ENCODE measurements at regions not wholly inside any gene's neighbourhood (a gene's known extent, or its start where the extent isn't known, plus 50 kb on each side); places are given as distances from the start of the nearest gene placed in this dataset.
"Not testable (repeated sequence)": the region's sequence is repeated elsewhere in the genome, so short reads cannot be mapped to it uniquely, and the experiment has no call there.

DNA sequence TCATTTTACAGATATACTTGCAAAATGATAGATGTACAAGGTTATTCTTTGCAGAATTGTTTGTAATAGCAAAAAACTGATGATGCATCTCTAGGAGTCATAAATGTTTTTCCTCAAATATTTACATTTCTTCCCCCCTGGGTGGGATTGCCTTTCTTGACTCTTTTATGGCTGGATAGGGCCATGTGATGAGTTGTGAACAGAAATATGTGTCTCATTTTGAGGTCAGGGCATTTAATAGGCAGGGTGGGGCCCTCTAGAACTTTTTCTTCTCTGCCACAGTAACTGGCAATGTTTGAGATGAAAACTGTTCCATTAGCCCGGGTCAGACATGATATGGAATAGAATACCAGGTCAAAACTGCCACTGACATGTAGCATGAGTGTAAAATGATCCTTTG lies 159.5 kb upstream of the SYNCRIP start:
- DNase-seq, result no peak

- DNase-seq, result no peak
Measured at GRCh38 chr6:85798931-85799652, 156.4 kb upstream of the SYNCRIP start.

GRCh38 chr6:85797993-85798392 lies 155.3 kb upstream of the SYNCRIP start:
- no peak for DNase-seq

DNA sequence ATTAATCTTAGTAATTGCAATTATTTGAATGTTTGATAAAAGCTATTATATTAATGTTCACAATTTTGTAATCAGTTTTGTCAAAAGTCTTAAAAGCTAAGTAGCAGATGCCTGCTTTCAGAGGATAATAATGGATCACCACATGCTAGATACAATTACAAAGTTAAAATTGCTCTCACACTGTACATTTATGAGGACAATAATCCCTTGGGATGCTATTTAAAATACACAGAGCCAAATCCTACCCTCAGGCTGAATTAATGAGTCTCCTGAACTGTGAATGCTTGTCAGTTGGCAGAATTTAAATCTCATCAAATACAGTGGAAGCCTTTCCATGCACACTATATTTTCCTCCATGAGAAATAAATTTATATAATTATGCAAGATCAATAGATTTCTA lies 153.3 kb upstream of the SYNCRIP start:
- no peak for DNase-seq

- no peak for DNase-seq
Measured at GRCh38 chr6:85792254-85792653, 149.6 kb upstream of the SYNCRIP start.

- no peak for DNase-seq
Measured at GRCh38 chr6:85775883-85776282, 133.2 kb upstream of the SYNCRIP start.

DNA sequence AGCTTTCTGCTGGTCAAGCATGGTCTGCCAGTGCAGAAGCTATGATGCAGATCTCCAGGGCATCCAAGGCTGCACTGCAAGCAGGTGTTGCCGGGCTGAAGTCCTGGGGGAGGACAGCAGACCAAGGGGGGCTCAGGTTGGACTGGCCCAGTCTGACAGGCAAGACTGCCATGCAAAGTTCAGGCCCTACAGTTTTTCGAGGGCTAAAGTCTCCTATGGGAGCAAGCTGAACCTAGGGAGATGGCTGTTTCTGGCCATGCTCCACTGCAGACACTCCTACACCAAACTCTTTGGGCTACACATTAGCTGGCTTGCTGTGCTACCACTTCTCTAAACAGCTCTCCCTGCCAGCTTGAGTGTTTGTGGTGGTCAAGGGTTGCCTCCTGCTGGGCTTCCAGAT lies 130.0 kb upstream of the SYNCRIP start:
- no peak for DNase-seq

GRCh38 chr6:85771925-85772430 lies 129.3 kb upstream of the SYNCRIP start:
- DNase-seq, result no peak

DNA sequence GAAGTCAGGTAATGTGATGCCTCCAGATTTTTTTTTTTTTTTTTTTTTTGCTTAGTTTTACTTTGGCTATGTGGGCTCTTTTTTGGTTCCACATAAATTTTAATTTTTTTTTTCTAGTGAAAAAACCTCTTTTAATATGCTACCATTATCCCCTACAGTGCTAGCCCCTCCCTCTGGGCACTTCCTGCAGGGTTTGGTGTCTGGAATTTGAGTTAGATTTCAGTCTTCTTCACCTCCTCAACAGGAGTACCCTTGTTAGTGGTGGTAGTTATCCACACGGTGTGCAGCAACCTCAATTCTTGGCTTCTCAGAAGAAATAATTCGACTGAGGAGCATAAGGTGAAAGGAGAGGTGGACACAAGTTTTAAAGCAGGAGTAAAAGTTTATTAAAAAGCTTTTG lies 128.8 kb upstream of the SYNCRIP start:
- no peak for DNase-seq

- no peak for DNase-seq
Measured at GRCh38 chr6:85764844-85765243, 122.2 kb upstream of the SYNCRIP start.

- no peak for DNase-seq
Measured at GRCh38 chr6:85756982-85757381, 114.3 kb upstream of the SYNCRIP start.

DNA sequence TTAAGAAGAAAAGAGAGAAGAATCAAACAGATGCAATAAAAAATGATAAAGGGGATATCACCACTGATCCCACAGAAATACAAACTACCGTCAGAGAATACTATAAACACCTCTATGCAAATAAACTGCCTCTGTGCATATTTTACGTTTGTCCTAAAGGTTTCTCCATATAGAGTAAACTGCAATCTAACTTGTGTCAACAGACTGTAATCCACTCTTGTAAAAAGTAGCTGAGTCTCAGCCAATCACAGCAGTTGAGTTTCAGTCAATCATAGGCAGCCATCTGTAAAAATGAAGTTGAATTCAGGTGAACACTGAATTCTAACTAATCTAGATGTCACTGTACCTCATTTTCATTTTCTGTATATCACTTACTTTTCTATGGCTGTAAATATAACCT lies 112.2 kb upstream of the SYNCRIP start:
- no peak for DNase-seq

- no peak for DNase-seq
Measured at GRCh38 chr6:85752602-85753001, 109.9 kb upstream of the SYNCRIP start.

DNA sequence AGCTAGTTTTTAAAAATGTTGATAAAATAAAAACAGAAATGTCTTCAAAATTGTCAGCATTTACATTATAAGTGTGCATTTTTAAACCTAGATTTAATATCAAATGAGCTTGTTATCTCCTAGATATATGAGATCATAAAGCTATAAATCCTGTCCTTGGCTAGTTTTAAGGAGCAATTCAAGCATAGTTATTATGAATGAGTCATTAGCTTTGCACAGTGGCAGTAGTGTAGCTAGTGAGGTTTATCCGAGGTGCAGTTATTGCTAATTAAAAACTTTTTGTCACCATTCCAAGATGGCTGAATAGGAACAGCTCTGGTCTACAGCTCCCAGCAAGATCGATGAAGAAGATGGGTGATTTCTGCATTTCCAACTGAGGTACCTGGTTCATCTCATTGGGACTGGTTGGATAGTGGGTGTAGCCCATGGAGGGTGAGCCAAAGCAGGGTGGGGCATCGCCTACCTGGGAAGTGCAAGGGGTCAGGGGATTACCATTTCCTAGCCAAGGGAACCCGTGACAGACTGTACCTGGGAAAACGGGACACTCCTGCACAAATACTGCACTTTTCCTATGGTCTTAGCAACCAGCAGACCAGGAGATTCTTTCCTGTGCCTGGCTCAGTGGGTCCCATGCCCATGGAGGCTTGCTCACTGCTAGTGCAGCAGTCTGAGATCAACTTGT lies 108.8 kb upstream of the SYNCRIP start:
- no peak for DNase-seq

DNA sequence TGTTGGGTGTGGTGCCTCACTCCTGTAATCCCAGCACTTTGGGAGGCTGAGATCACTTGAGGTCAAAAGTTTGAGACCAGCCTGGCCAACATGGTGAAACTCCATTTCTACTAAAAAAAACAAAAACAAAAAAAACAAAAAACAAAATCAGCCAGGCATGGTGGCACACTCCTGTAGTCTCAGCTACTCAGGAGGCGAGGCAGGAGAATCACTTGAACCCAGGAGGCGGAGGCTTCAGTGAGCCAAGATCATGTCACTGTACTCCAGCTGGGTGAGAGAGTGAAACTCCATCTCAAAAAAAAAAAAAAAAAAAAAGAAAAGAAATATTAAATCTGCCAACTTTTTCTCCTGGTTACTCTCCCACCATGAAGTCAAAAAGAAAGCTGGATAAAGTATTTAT lies 107.5 kb upstream of the SYNCRIP start:
- DNase-seq, result not testable (repeated sequence)

GRCh38 chr6:85749236-85749635 lies 106.5 kb upstream of the SYNCRIP start:
- no peak for DNase-seq

- DNase-seq, result no peak
Measured at GRCh38 chr6:85747666-85748065, 105.0 kb upstream of the SYNCRIP start.

- no peak for DNase-seq
Measured at GRCh38 chr6:85747093-85747492, 104.4 kb upstream of the SYNCRIP start.

DNA sequence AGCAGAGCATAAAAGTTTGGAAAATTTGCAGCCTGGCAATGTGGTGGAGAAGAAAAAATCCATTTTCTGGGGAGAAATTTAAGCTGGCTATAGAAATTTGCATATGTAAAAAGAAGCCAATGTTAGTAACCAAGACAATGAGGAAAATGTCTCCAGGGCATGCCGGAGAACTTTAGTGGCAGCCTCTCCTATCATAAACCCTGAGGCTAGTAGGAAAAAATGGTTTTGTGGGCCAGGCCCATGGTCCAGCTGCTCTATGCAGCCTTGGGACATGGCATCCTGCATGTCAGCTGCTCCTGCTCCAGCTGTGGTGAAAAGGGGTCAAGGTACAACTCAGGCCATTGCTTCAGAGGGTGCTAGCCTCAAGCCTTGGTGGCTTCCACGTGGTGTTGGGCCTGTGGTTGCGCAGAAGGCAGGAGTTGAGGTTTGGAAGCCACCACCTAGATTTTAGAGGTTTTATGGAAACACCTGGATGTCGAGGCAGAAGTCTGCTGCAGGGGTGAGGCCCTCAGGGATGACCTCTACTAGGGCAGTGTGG lies 101.8 kb upstream of the SYNCRIP start:
- no peak for DNase-seq

GRCh38 chr6:85726206-85726605 lies 83.5 kb upstream of the SYNCRIP start:
- DNase-seq, result no peak

GRCh38 chr6:85715797-85716196 lies 73.1 kb upstream of the SYNCRIP start:
- no peak for DNase-seq

DNA sequence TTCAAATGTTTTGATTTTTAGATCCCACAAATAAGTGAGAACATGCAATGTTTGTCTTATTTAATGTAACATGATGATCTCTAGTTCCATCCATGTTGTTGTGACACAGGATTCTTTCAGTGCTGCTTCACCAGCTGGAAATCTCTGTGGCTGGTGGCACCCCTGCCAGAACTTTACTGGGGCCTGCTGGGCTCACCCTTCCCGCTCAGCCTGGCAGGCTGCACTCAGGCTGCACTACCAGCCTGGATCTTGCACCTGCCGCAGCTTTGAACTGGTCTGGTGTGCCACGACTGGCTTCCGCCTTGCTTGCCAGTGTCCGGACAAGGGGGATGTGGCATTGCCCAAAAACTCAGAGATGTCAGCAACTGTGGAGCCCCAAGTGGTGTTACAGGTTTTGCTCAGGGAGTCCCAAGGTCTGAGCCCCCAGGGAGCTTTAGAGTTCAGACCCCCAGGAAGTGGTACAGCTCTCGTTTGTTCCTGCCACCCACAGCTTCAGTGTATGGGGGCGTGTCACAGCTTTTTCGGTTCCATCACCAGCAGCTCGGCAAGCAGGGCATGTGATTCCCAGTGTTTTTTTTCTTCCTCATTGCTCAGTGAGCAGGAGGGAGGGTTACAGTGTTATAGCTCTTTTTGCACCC lies 72.3 kb upstream of the SYNCRIP start:
- no peak for DNase-seq

DNA sequence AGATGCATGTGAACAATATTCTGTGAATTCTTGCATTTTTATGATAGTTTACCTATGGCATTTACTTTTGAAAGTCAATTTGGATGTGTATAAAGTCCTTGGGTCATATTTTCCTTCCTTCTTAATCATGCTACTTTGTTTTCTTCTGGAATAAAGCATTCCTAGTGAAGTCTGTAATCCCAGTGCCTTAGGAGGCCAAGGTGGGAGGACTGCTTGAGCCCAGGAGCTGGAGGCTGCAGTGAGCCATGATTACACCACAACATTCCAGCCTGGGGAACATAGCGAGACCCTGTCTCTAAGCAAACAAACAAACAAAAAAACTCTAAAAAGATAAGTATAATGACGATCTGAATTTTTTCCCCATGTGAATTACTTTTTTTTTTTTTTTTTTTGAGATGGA lies 69.7 kb upstream of the SYNCRIP start:
- no peak for DNase-seq
